H9 (cell line): ENCODE measurements at regions not wholly inside any gene's neighbourhood (a gene's known extent, or its start where the extent isn't known, plus 50 kb on each side); places are given as distances from the start of the nearest gene placed in this dataset.
A peak's percentile ranks its signal among the peaks of the same experiment; 100 is the strongest.

Experiments
- DNase-seq: peaks from one replicate; pipeline ENCODE4 v3.0.0-alpha.2; 2017
- H2AFZ ChIP-seq: one replicate; pipeline ENCODE4 v1.6.1; 2013; ENCODE audit warnings: mild to moderate bottlenecking, low read length, control low read depth, moderate library complexity
- H2AK5ac ChIP-seq: 2 replicates; pipeline ENCODE4 v1.6.1; 2013; ENCODE audit warnings: low read length, control low read depth, mixed read lengths; ENCODE audit not compliant: insufficient read length
- H2BK120ac ChIP-seq: one replicate; pipeline ENCODE4 v1.6.1; 2013; ENCODE audit warnings: low read depth, mild to moderate bottlenecking, low read length, control low read depth, inconsistent platforms; ENCODE audit not compliant: poor library complexity, severe bottlenecking
- H2BK12ac ChIP-seq: 2 replicates; pipeline ENCODE4 v1.6.1; 2013; ENCODE audit warnings: low read length, control low read depth, mixed read lengths, low read depth; ENCODE audit not compliant: insufficient read length
- H2BK15ac ChIP-seq: 2 replicates; pipeline ENCODE4 v1.6.1; 2013; ENCODE audit warnings: low read depth, low read length, control low read depth
- H2BK20ac ChIP-seq: one replicate; pipeline ENCODE4 v1.6.1; 2013; ENCODE audit warnings: low read depth, mild to moderate bottlenecking, low read length, control low read depth, inconsistent platforms; ENCODE audit not compliant: poor library complexity, severe bottlenecking
- H2BK5ac ChIP-seq: 2 replicates; pipeline ENCODE4 v1.6.1; 2013; ENCODE audit warnings: low read length, control low read depth, mixed read lengths; ENCODE audit not compliant: insufficient read length
- H3K14ac ChIP-seq: 2 replicates; pipeline ENCODE4 v1.6.1; 2013; ENCODE audit warnings: low read length, control low read depth; ENCODE audit not compliant: insufficient read depth
- H3K18ac ChIP-seq: 2 replicates; pipeline ENCODE4 v1.6.1; 2013; ENCODE audit warnings: low read depth, mild to moderate bottlenecking, mixed read lengths, low read length, control low read depth; ENCODE audit not compliant: insufficient read length
- H3K23ac ChIP-seq: 2 replicates; pipeline ENCODE4 v1.6.1; 2013; ENCODE audit warnings: low read length, control low read depth, mixed read lengths, low read depth; ENCODE audit not compliant: insufficient read length
- H3K23me2 ChIP-seq: 2 replicates; pipeline ENCODE4 v1.6.1; 2013; ENCODE audit warnings: low read depth, mild to moderate bottlenecking, mixed read lengths, low read length, control low read depth; ENCODE audit not compliant: insufficient read length, poor library complexity, severe bottlenecking
- H3K27ac ChIP-seq: 2 replicates; pipeline ENCODE4 v1.5.1; 2013; ENCODE audit warnings: low read length, control low read depth, mixed read lengths, low read depth; ENCODE audit not compliant: insufficient read length
- H3K27me3 ChIP-seq: 2 replicates; pipeline ENCODE4 v1.6.1; 2013; ENCODE audit warnings: low read length, control low read depth, inconsistent platforms; ENCODE audit not compliant: insufficient read depth
- H3K4ac ChIP-seq: 2 replicates; pipeline ENCODE4 v1.6.1; 2013; ENCODE audit warnings: low read depth, mild to moderate bottlenecking, control low read depth, inconsistent platforms, low read length, moderate library complexity
- H3K4me1 ChIP-seq: 2 replicates; pipeline ENCODE4 v1.6.1; 2013; ENCODE audit warnings: low read length, control low read depth, inconsistent platforms; ENCODE audit not compliant: insufficient read depth
- H3K4me2 ChIP-seq: 2 replicates; pipeline ENCODE4 v1.6.1; 2013; ENCODE audit warnings: low read length, control low read depth, mixed read lengths; ENCODE audit not compliant: insufficient read length, insufficient read depth
- H3K56ac ChIP-seq: 2 replicates; pipeline ENCODE4 v1.6.1; 2013; ENCODE audit warnings: low read depth, mild to moderate bottlenecking, mixed read lengths, low read length, control low read depth; ENCODE audit not compliant: insufficient read length
- H3K79me1 ChIP-seq: 2 replicates; pipeline ENCODE4 v1.6.1; 2013; ENCODE audit warnings: low read depth, mild to moderate bottlenecking, moderate library complexity, low read length, control low read depth, inconsistent platforms; ENCODE audit not compliant: insufficient read depth, poor library complexity, severe bottlenecking
- H3K79me2 ChIP-seq: 2 replicates; pipeline ENCODE4 v1.6.1; 2013; ENCODE audit warnings: low read length, control low read depth, inconsistent platforms; ENCODE audit not compliant: insufficient read depth
- H3K9ac ChIP-seq: 2 replicates; pipeline ENCODE4 v1.6.1; 2013; ENCODE audit warnings: low read length, control low read depth, mixed read lengths; ENCODE audit not compliant: insufficient read length; ENCODE audit errors: extremely low read depth
- H3K9me3 ChIP-seq: one replicate; pipeline ENCODE4 v1.6.1; 2013; ENCODE audit warnings: low read depth, low read length, inconsistent platforms; ENCODE audit not compliant: control insufficient read depth
- H3T11ph ChIP-seq: one replicate; pipeline ENCODE4 v1.6.1; 2013; ENCODE audit warnings: mild to moderate bottlenecking, low read length, control low read depth, inconsistent platforms
- H4K20me1 ChIP-seq: one replicate; pipeline ENCODE4 v1.6.1; 2013; ENCODE audit not compliant: control insufficient read depth, insufficient read length, insufficient read depth
- H4K5ac ChIP-seq: 2 replicates; pipeline ENCODE4 v1.6.1; 2013; ENCODE audit warnings: low read depth, mild to moderate bottlenecking, mixed read lengths, low read length, control low read depth; ENCODE audit not compliant: insufficient read length
- H4K8ac ChIP-seq: replicated peaks from 2 replicates; pipeline ENCODE4 v1.6.1; 2013; ENCODE audit warnings: low read length, control low read depth, mixed read lengths, low read depth; ENCODE audit not compliant: insufficient read length
- H4K91ac ChIP-seq: 2 replicates; pipeline ENCODE4 v1.6.1; 2013; ENCODE audit warnings: low read depth, mild to moderate bottlenecking, moderate library complexity, mixed read lengths, low read length, control low read depth; ENCODE audit not compliant: insufficient read length
- H3K27ac Mint-ChIP-seq, 3 experiments: 2 replicates in 2 of 3; 3 replicates in 1 of 3; pipeline ENCODE4 v1.8.0; 2020 to 2021; ENCODE audit warnings: mixed read lengths in 3 of 3, mild to moderate bottlenecking in 1 of 3, moderate library complexity in 1 of 3
- H3K27me3 Mint-ChIP-seq: 2 replicates; pipeline ENCODE4 v1.8.0; 2021; ENCODE audit warnings: low read depth, mild to moderate bottlenecking, moderate library complexity, mixed read lengths
- H3K36me3 Mint-ChIP-seq, 3 experiments: 2 replicates in 2 of 3; 3 replicates in 1 of 3; pipeline ENCODE4 v1.8.0; 2020 to 2021; ENCODE audit warnings: low read depth in 3 of 3, mixed read lengths in 3 of 3; ENCODE audit not compliant: insufficient read depth in 1 of 3
- H3K4me1 Mint-ChIP-seq, 2 experiments: 2 replicates each; pipeline ENCODE4 v1.8.0; 2020; ENCODE audit warnings: mixed read lengths in 2 of 2
- H3K4me3 Mint-ChIP-seq, 2 experiments: 2 replicates in 1 of 2; 3 replicates in 1 of 2; pipeline ENCODE4 v1.8.0; 2020 to 2021; ENCODE audit warnings: mild to moderate bottlenecking in 2 of 2, mixed read lengths in 2 of 2, moderate library complexity in 1 of 2
- H3K9me3 Mint-ChIP-seq, 2 experiments: 2 replicates in 1 of 2; 3 replicates in 1 of 2; pipeline ENCODE4 v1.8.0; 2020; ENCODE audit warnings: mild to moderate bottlenecking in 2 of 2, mixed read lengths in 2 of 2, moderate library complexity in 1 of 2
- CTCF ChIP-seq: fragments of 200-600 bp; sonication (generic); conservative IDR thresholded peaks from 3 replicates; pipeline ENCODE4 v1.8.0; 2021; ENCODE audit warnings: antibody characterized with exemption, mild to moderate bottlenecking
- WGBS: extraction: QIAGEN DNeasy Blood & Tissue Kit; methylation state at CpG from one replicate; pipeline ENCODE4 v1.1.7; 2013; ENCODE audit warnings: missing lambda C conversion rate, low lambda C conversion rate, mixed read lengths; ENCODE audit not compliant: insufficient read length; ENCODE audit errors: extremely low coverage; 5-methylcytosine and 5-hydroxymethylcytosine counted together

- Histone ChIP-seq H2BK12ac (no peak overlapping the region), H2BK20ac (no peak overlapping the region), H3K27me3 (no peaks in the 10 kb centered on the region), H3K23ac (no peak overlapping the region), H3K9me3 (no peaks in the 10 kb centered on the region), H3K79me2 (no peaks in the 10 kb centered on the region), H3K9ac (no peak overlapping the region), H3K56ac (no peak overlapping the region), H3K4me2 (no peak overlapping the region), H3K23me2 (no peaks in the 10 kb centered on the region), H4K8ac (no peak overlapping the region), H3K14ac (no peak overlapping the region), H2BK5ac (no peak overlapping the region), H3K4ac (no peak overlapping the region), H2BK15ac (no peak overlapping the region), H4K91ac (no peak overlapping the region), H3K4me1 (peaks cover 16% of the 10 kb centered on the region; the same call in 1 of the 2 replicates), H2AK5ac (no peak overlapping the region), H2BK120ac (no peak overlapping the region), H2AFZ (no peak overlapping the region), H3K27ac (no peak overlapping the region), H4K5ac (no peak overlapping the region), H3K79me1 (no peaks in the 10 kb centered on the region), H3T11ph (no peak overlapping the region), H3K18ac (no peak overlapping the region), H4K20me1 (no peaks in the 10 kb centered on the region)
- Mint-ChIP-seq H3K36me3 (no peaks in the 10 kb centered on the region), H3K9me3 (0 out of 5 replicates have a peak, but pooled peaks cover 0 to 2% of the 10 kb centered on the region in 2 experiments), H3K27ac (peak overlapping the region in 1 of 3 experiments; percentile 50; a peak in 1 of 7 replicates), H3K27me3 (peaks cover 37% of the 10 kb centered on the region), H3K4me1 (peaks cover 32 to 44% of the 10 kb centered on the region in 2 experiments), H3K4me3 (no peak overlapping the region)
- no peak for TF ChIP-seq CTCF
- no CpG with 5 or more reads among the region's 6 CpGs for WGBS
- no peak for DNase-seq
These were observed 513.7 kb downstream of the RPS24 start for GRCh38 chr10:78547397-78547796.
